Breast epithelium (tissue), 3 donors: ENCODE measurements at regions not wholly inside any gene's neighbourhood (a gene's known extent, or its start where the extent isn't known, plus 50 kb on each side); places are given as distances from the start of the nearest gene placed in this dataset.

Source experiments
- CTCF ChIP-seq, 3 donors: fragments of 450-650 bp; IDR thresholded peaks; one replicate each; pipeline ENCODE4 v1.5.1; 2016 to 2017; ENCODE audit warnings: antibody characterized with exemption in 3 of 3, mild to moderate bottlenecking in 3 of 3, moderate library complexity in 3 of 3
- POLR2A ChIP-seq: fragments of 450-650 bp; IDR thresholded peaks from one replicate; pipeline ENCODE4 v1.6.1; 2016; ENCODE audit warnings: antibody characterized with exemption, mild to moderate bottlenecking, moderate library complexity
- POLR2AphosphoS5 ChIP-seq, 3 donors: sonication (generic); formaldehyde crosslinking; IDR thresholded peaks; one replicate each; pipeline ENCODE4 v1.6.1; 2017; ENCODE audit warnings: antibody characterized with exemption in 3 of 3

- no peak for TF ChIP-seq CTCF (IDR thresholded peaks at IDR 0.05)
- TF ChIP-seq POLR2AphosphoS5 (IDR thresholded peaks at IDR 0.05): no peak
- TF ChIP-seq POLR2A: no peak
Observed at GRCh38 chr13:20305587-20305986, 73.5 kb upstream of the GJB6 start.
